Stimulated activated CD4-positive, alpha-beta T cell treated with anti-CD3 and anti-CD28 coated beads, Interleukin-1b, Interleukin-23, amount 100 ng/mL, for 24 hours (primary cell): ENCODE measurements at regions not wholly inside any gene's neighbourhood (a gene's known extent, or its start where the extent isn't known, plus 50 kb on each side); places are given as distances from the start of the nearest gene placed in this dataset.
"Not testable (repeated sequence)": the region's sequence is repeated elsewhere in the genome, so short reads cannot be mapped to it uniquely, and the experiment has no call there.

Source experiments
- DNase-seq, 4 experiments: peaks; one replicate each; pipeline ENCODE4 v3.0.0-alpha.2; 2020; ENCODE audit warnings: low read depth in 4 of 4, low spot score in 1 of 4

GRCh38 chr12:9413862-9414261 lies 193.9 kb downstream of the KLRB1 start:
- DNase-seq = not testable (repeated sequence)

DNA sequence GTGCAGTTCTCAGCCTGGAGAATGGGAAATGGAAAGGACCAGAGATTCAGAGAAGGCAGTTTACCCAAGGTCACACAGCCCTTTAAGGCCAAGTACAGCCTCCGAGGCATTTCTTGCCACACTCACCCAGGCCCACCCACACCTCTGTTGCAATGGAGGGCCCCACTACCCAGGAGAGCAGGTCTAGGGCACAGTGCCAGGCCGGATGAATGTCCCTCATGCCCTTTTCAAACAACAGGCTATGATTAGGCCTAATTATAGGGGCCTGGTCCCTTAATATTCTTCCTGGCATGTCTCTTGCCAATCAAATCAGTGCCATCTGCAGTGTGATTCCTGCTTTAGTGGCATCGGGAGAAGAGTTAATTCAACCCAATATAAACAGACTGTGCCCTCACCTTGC lies 195.3 kb downstream of the KLRB1 start:
- DNase-seq = not testable (repeated sequence)

GRCh38 chr12:9411616-9412268 lies 196.0 kb downstream of the KLRB1 start:
- DNase-seq = not testable (repeated sequence)

DNA sequence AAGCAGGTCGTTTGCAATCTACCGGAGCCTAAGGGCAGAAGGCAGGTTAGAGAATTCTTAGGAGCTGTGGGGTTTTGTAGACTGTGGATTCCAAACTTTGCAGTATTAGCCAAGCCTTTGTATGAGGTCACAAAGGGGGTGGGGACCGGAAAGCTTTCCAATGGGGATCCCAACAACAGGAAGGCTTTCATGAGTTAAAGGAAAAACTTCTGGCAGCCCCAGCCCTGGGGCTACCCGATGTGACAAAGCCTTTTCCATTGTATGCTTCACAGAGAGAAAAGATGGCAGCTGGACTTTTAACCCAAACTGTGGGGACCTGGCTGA lies 199.2 kb upstream of the PZP start:
- not testable (repeated sequence) for DNase-seq

GRCh38 chr12:9406564-9407424 lies 198.6 kb upstream of the PZP start:
- DNase-seq = no peak

GRCh38 chr12:9405886-9406563 lies 197.8 kb upstream of the PZP start:
- no peak for DNase-seq

DNA sequence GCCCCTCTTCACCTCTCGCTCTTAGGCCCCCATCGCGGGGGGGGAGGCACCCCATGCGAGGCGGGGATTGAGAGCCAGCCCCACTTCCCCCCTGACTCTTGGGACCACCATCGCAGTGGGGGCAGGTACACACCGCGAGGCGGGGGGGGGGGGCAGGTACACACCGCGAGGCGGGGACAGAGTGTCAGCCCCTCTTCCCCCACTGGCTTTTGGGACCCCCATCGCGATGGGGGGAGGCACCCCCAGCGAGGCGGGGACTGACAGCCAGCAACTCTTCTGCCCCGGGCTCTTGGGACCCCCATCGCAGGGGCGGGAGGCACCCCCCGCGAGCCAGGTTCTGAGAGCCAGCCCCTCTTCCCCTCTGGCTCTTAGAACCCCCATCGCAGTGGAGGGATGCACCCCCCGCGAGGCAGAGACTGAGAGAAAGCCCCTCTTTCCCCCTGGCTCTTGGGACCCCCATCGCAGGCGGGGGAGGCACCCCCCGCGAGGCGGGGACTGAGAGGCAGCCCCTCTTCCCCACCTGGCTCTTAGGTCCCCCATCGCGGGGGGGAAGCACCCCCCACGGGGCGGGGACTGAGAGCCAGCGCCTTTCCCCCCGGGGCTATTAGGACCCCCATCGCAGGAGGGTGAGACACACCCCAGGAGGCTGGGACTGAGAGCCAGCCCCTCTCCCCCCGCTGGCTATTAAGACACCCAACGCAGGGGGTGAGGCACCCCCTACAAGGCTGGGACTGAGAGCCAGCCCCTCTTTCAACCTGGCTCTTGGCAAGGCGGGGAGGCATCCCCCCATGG lies 196.5 kb upstream of the PZP start:
- peak in 1 of 4 experiments; percentile 12 for DNase-seq

GRCh38 chr12:9404031-9404430 lies 195.8 kb upstream of the PZP start:
- no peak for DNase-seq

DNA sequence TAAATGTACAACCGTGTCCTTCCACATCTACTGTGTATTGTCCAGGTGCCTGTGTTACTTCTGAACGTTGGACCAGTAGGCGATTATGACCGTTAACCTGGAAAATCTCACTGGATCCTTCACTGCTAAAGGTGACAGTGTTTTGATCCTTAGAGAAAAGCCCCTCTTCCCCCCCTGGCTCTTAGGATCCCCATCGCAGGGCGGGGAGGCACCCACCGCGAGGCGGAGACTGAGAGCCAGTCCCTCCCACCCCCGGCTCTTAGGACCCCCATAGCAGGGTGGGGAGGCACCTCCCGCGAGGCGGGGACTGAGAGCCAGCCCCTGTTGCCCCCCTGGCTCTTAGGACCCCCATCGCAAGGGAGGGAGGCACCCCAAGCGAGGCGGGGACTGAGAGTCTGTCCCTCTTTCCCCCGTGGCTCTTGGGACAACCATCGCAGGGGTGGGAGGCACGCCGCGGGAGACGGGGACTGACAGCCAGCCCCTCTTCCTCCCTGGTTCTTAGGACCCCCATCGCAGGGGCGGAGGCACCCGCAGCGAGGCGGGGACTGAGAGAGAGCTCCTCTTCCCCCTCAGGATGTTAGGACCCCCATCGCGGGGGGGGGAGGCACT lies 194.3 kb upstream of the PZP start:
- DNase-seq = not testable (repeated sequence)

- not testable (repeated sequence) for DNase-seq
These were observed 188.2 kb upstream of the PZP start for GRCh38 chr12:9396367-9396766.

DNA sequence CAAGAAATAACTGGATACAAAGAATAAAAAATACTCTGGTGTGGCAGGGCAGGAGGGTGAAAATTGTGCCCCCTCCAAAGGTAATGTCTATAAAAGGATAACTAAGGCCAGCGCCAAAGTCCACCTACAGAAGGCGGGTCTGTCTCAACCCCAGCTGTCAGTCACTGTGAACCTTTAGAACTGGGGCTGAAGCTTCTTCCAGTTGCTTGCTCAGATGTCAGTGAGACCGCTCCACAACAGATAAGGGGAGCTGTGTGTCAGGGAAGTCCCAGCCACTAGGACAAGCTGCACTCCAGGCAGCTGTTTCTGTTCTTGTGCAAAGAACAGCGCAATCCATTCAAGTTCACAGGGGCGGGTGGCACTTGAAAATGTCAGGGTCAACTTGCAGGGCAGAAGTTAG lies 187.0 kb upstream of the PZP start:
- DNase-seq = not testable (repeated sequence)

DNA sequence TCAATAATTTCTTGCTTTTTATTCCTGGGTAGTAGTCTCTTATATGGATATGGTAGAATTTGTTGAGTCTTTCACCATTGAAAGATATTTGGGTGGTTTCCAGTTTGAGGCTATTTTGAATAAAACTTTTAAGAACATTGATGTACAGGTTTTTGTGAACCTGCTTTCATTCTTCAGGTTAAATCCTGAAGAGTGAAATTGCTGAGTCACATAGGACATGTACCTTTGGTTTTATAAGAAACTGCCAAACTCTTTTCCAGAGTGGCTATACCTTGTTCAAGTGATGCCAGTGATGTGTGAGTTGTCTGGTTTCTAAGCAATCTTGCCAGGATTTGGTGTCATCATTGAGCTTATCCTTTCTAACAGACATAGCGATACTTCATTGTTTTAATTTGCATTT lies 184.6 kb upstream of the PZP start:
- no peak for DNase-seq

DNA sequence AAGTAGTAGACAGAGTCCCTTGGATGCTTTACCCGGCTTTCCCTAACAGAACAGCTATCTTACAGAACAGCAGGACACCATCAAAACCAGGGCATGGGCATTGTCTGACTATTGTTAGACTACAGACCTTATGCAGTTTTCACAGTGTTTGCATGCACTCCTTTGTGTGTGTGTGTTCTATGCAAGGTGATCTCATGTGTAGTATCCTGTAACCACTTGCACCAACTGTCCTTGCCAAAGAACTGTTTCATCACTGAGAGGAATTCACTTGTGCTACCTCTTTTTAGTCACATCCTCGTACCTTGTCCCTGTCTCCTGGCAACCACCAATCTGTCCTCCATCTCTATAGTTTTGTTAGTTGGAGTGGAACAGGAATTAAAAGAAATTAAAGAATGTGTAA lies 183.6 kb upstream of the PZP start:
- DNase-seq = no peak

DNA sequence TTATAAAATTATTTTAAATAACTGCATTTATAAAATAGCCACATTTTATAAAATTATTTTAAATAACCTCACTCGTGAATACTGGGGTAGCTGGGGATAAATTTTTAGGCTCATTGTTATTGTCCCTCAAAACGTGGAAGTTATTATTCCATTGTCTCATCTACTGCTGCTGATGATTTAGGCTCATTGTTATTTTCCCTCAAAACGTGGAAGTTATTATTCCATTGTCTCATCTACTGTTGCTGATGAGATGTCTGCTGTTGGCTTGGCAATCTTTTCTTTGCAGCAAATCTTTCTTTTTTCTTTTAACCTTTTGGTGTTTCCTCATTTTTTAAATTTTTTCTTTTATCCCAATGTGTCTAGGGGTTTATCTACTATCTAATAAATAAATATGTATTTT lies 182.6 kb upstream of the PZP start:
- no peak for DNase-seq

DNA sequence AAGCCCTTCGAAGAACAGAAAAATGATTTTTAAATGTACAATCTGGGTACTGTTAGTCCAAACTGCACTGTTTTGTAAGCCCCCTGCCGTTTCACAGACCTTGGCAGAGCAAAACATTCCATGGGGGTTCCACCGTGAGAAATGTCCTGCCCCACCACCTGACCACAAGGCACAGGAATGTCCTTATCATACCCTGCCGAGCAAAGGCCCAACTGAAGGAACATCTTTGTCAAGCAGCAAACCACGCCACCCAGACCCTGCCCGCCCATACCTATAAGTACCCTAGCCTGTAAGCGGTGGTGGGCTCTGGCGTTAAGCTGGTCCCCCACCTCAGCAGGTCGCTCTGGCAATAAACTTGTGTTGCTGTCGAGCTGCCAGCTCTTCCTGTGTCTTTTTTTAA lies 181.6 kb upstream of the PZP start:
- no peak for DNase-seq

DNA sequence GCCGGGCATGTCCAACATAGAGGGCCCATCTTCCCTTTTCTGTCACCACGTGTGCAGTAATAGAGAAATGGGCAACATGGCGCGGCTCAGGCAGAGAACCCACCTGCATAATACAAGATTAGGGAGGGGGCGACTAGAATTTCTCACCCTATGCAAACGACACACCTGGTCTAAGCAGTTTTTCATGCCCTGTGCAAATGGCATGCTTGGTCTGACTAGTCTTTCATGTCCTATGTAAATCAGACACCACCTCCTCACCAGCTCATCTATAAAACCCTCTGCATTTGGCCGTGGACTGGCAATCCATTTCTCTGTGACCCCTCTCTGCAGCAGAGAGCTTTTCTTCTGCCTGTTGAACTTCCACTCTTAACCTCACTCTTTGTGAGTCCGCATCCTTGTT lies 180.2 kb upstream of the PZP start:
- no peak for DNase-seq

GRCh38 chr12:9387450-9387849 lies 179.3 kb upstream of the PZP start:
- no peak for DNase-seq

DNA sequence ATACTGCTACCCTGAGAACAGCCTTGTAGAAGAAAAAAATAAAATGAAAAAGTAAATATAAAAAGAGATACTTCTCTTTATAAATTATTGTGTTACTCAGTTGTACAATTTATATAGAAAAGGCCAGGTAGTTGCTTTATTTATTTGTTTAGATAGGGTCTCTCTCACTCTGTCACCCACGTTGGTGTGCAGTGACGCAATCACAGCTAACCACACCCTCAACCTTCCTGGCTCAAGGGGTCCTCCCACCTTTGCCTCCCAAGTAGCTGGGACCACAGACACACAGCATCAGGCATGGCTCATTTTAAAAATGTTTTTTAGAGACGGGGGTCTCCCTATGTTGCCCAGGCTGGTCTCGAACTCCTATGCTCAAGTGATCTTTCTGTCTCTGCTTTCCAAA lies 175.4 kb upstream of the PZP start:
- no peak for DNase-seq

GRCh38 chr12:9381619-9382018 lies 173.4 kb upstream of the PZP start:
- no peak for DNase-seq

- DNase-seq = no peak
These were observed 172.5 kb upstream of the PZP start for GRCh38 chr12:9380650-9381049.
